HCT116 (cell line): ENCODE measurements at regions not wholly inside any gene's neighbourhood (a gene's known extent, or its start where the extent isn't known, plus 50 kb on each side); places are given as distances from the start of the nearest gene placed in this dataset.

Experiments used
- ATAC-seq: fragments of 200-7000 bp; cut with Tn5 transposase; 2 replicates; pipeline ENCODE4 v1.9.1; 2020; ENCODE audit warnings: mild to moderate bottlenecking, moderate library complexity
- BruUV-seq: library from RNA; stranded (reverse); fragments of 400-500 nt; replicated peaks from 2 replicates; lab custom pipeline; 2021; lab: Mats Ljungman, UMichigan
- CTCF ChIA-PET: fragments of 300-600 bp; sonication (Branson Sonifier 250); formaldehyde crosslinking; loops from one replicate; lab custom pipeline; 2021; ENCODE audit warnings: antibody characterized with exemption; lab: Charles Lee
- POLR2A ChIA-PET: fragments of 300-600, 350-600 bp; sonication (Branson Sonifier 250); formaldehyde crosslinking; loops from one replicate; lab custom pipeline; 2021; ENCODE audit warnings: antibody characterized with exemption; lab: Charles Lee
- RAD21 ChIA-PET, 2 experiments: fragments of 300-600 bp; sonication (Branson Sonifier 250); formaldehyde crosslinking; loops; one replicate each; lab custom pipeline; 2023; ENCODE audit warnings: low total read pairs in 2 of 2; ENCODE audit not compliant: uncharacterized antibody in 2 of 2, unreplicated experiment in 2 of 2, low non-redundant PET in 1 of 2; lab: Charles Lee
- DNase-seq: peaks from one replicate; pipeline ENCODE4 v3.0.0-alpha.2; 2010; ENCODE audit warnings: low read depth, low spot score
- H2AFZ ChIP-seq: fragments of 200-600 bp; shearing (Covaris generic), sonication (generic); 2 replicates; pipeline ENCODE4 v1.6.1; 2017; ENCODE audit warnings: low read depth, mixed run types, mixed read lengths, antibody characterized with exemption, low read length; ENCODE audit not compliant: poor library complexity, severe bottlenecking
- H3K27ac ChIP-seq: 2 replicates; pipeline ENCODE4 v1.5.1; 2012; ENCODE audit warnings: low read depth, low read length
- H3K27me3 ChIP-seq: fragments of 200-600 bp; sonication (generic); 2 replicates; pipeline ENCODE4 v1.6.1; 2016; ENCODE audit warnings: mixed run types, low read length, mixed read lengths; ENCODE audit not compliant: insufficient read depth
- H3K36me3 ChIP-seq, 2 experiments: fragments of 200-500 bp in 1 of 2; fragments of 200-600 bp in 1 of 2; sonication (Bioruptor generic) in 1 of 2; sonication (generic) in 1 of 2; 2 replicates each; pipeline versions ENCODE4 v1.5.1 to v1.6.1; 2014 to 2016; ENCODE audit warnings: low read length in 2 of 2, inconsistent platforms in 1 of 2, mixed read lengths in 1 of 2, mixed run types in 1 of 2; ENCODE audit not compliant: insufficient read depth in 2 of 2, control insufficient read depth in 1 of 2
- H3K4me1 ChIP-seq, 2 experiments: fragments of 200-600 bp in 1 of 2; sonication (generic) in 1 of 2; 2 replicates each; pipeline versions ENCODE4 v1.5.1 to v1.6.1; 2012 to 2017; ENCODE audit warnings: low read length in 2 of 2, inconsistent platforms in 1 of 2, mild to moderate bottlenecking in 1 of 2, mixed read lengths in 1 of 2, mixed run types in 1 of 2, moderate library complexity in 1 of 2; ENCODE audit not compliant: insufficient read depth in 2 of 2, control insufficient read depth in 1 of 2
- H3K4me2 ChIP-seq: fragments of 200-600 bp; sonication (generic); 2 replicates; pipeline ENCODE4 v1.6.1; 2017; ENCODE audit warnings: mixed run types, low read length, mixed read lengths
- H3K4me3 ChIP-seq, 2 experiments: fragments of 200-600 bp in 1 of 2; sonication (generic) in 1 of 2; replicated peaks in 1 of 2; 2 replicates each; pipeline ENCODE4 v1.5.1; 2011 to 2016; ENCODE audit warnings: low read length in 2 of 2, control low read depth in 1 of 2, low read depth in 1 of 2, mild to moderate bottlenecking in 1 of 2, mixed read lengths in 1 of 2, mixed run types in 1 of 2
- H3K79me2 ChIP-seq: fragments of 200-600 bp; sonication (generic); 2 replicates; pipeline ENCODE4 v1.6.1; 2017; ENCODE audit warnings: mild to moderate bottlenecking, mixed run types, low read length, moderate library complexity, mixed read lengths; ENCODE audit not compliant: insufficient read depth
- H3K9ac ChIP-seq: fragments of 200-600 bp; sonication (generic); 2 replicates; pipeline ENCODE4 v1.6.1; 2016; ENCODE audit warnings: low read length, mixed read lengths
- H3K9me2 ChIP-seq: fragments of 200-600 bp; sonication (generic), shearing (Covaris generic); 2 replicates; pipeline ENCODE4 v1.6.1; 2017; ENCODE audit warnings: mixed run types, mild to moderate bottlenecking, moderate library complexity; ENCODE audit not compliant: insufficient read depth
- H3K9me3 ChIP-seq, 2 experiments: fragments of 200-500 bp in 1 of 2; fragments of 200-600 bp in 1 of 2; sonication (Bioruptor generic) in 1 of 2; sonication (generic) in 1 of 2; 2 replicates each; pipeline ENCODE4 v1.6.1; 2014 to 2017; ENCODE audit warnings: low read length in 2 of 2, mixed read lengths in 2 of 2, inconsistent platforms in 1 of 2, low read depth in 1 of 2, mild to moderate bottlenecking in 1 of 2, mixed run types in 1 of 2, moderate library complexity in 1 of 2; ENCODE audit not compliant: control insufficient read depth in 1 of 2, insufficient read depth in 1 of 2
- H4K20me1 ChIP-seq: fragments of 200-600 bp; sonication (generic), shearing (Covaris generic); 2 replicates; pipeline ENCODE4 v1.6.1; 2017; ENCODE audit warnings: mixed run types, mild to moderate bottlenecking, moderate library complexity; ENCODE audit not compliant: insufficient read depth
- CBX3 ChIP-seq: IDR thresholded peaks from 2 replicates; pipeline ENCODE4 v1.6.1; 2012; ENCODE audit warnings: low read depth
- CEBPB ChIP-seq: IDR thresholded peaks from 2 replicates; pipeline ENCODE4 v1.6.1; 2012; ENCODE audit warnings: low read depth
- CTCF ChIP-seq, 3 experiments: fragments of 200-600 bp in 1 of 3; sonication (generic) in 1 of 3; IDR thresholded peaks in 2 of 3; conservative IDR thresholded peaks in 1 of 3; 2 replicates each; pipeline ENCODE4 v1.5.1; 2012 to 2017; ENCODE audit warnings: low read depth in 2 of 3, low read length in 2 of 3, antibody characterized with exemption in 1 of 3, borderline replicate concordance in 1 of 3, control low read depth in 1 of 3, mild to moderate bottlenecking in 1 of 3, mixed read lengths in 1 of 3, mixed run types in 1 of 3, moderate library complexity in 1 of 3; ENCODE audit not compliant: insufficient read depth in 1 of 3
- EZH2 ChIP-seq: fragments of 200-600 bp; sonication (generic); IDR thresholded peaks from 2 replicates; pipeline ENCODE4 v1.6.1; 2017; ENCODE audit warnings: antibody characterized with exemption, mixed run types
- EZH2phosphoT487 ChIP-seq: fragments of 200-600 bp; IDR thresholded peaks from 2 replicates; pipeline ENCODE4 v1.6.1; 2018; ENCODE audit warnings: antibody characterized with exemption, borderline replicate concordance
- FOSL1 ChIP-seq: IDR thresholded peaks from 2 replicates; pipeline ENCODE4 v1.6.1; 2012; ENCODE audit warnings: low read depth
- JUND ChIP-seq: IDR thresholded peaks from 2 replicates; pipeline ENCODE4 v1.6.1; 2012
- MAX ChIP-seq: IDR thresholded peaks from 2 replicates; pipeline ENCODE4 v1.6.1; 2012
- POLR2A ChIP-seq: IDR thresholded peaks from 2 replicates; pipeline ENCODE4 v1.7.0; 2011; ENCODE audit warnings: borderline replicate concordance; ENCODE audit not compliant: insufficient read depth, insufficient read length; ENCODE audit errors: extremely low read depth
- POLR2AphosphoS5 ChIP-seq: IDR thresholded peaks from 2 replicates; pipeline ENCODE4 v1.6.1; 2011; ENCODE audit warnings: mild to moderate bottlenecking, low read depth, low read length, moderate library complexity
- REST ChIP-seq: IDR thresholded peaks from 2 replicates; pipeline ENCODE4 v1.6.1; 2012; ENCODE audit warnings: low read depth
- SIN3A ChIP-seq: IDR thresholded peaks from 2 replicates; pipeline ENCODE4 v1.6.1; 2012; ENCODE audit warnings: low read depth
- SP1 ChIP-seq: IDR thresholded peaks from 2 replicates; pipeline ENCODE4 v1.6.1; 2012; ENCODE audit warnings: low read depth
- TCF7L2 ChIP-seq: IDR thresholded peaks from 2 replicates; pipeline ENCODE4 v1.7.0; 2011; ENCODE audit warnings: borderline replicate concordance, inconsistent platforms; ENCODE audit not compliant: insufficient read depth, insufficient read length; ENCODE audit errors: extremely low read depth
- ZFX ChIP-seq: fragments of 450-650 bp; IDR thresholded peaks from 2 replicates; pipeline ENCODE4 v1.6.1; 2017
- ZNF274 ChIP-seq: fragments of 200-500 bp; sonication (Bioruptor generic); IDR thresholded peaks from 2 replicates; pipeline ENCODE4 v1.6.1; 2014; ENCODE audit warnings: mild to moderate bottlenecking, low read depth, low read length, inconsistent platforms
- intact Hi-C: fragments of 100-400 bp; cut with micrococcal nuclease; formaldehyde crosslinking; loops from 2 replicates; pipeline ENCODE4 v1.10.0; 2022

GRCh38 chr20:23243791-23244155 is 106.8 kb upstream of the NXT1 start:
- Histone ChIP-seq H4K20me1 (no peaks in the 10 kb centered on the region), H3K4me2 (no peak overlapping the region), H3K27me3 (peaks cover 16% of the 10 kb centered on the region), H3K9me2 (no peaks in the 10 kb centered on the region), H3K4me1 (no peaks in the 10 kb centered on the region), H3K4me3 (no peak overlapping the region), H2AFZ (no peak overlapping the region), H3K36me3 (no peaks in the 10 kb centered on the region), H3K27ac (no peak overlapping the region), H3K9ac (no peak overlapping the region), H3K9me3 (no peaks in the 10 kb centered on the region), H3K79me2 (no peaks in the 10 kb centered on the region)
- no TSS peak for BruUV-seq
- intact Hi-C loops = no loop called here
- ChIA-PET POLR2A (no interaction called here), CTCF (interaction anchor here (2.9 to 5.0 kb wide), 2 partner anchors 9 to 552 kb away, joined by 18 read pairs; no protein-coding TSS in a partner anchor), RAD21 (no interaction called here)
- no peak for DNase-seq
- ATAC-seq = no peak
- TF ChIP-seq SP1 (no peak), ZFX (no peak), EZH2phosphoT487 (no peak), MAX (no peak), JUND (no peak), ZNF274 (no peak)

GRCh38 chr20:23242556-23243180 is 107.9 kb upstream of the NXT1 start:
- ChIA-PET POLR2A (no interaction called here), CTCF (no interaction called here), RAD21 (no interaction called here)
- H3K9ac ChIP-seq = no peak overlapping the region
- DNase-seq = no peak
- H3K27ac ChIP-seq = no peak overlapping the region
- H3K9me2 ChIP-seq = no peaks in the 10 kb centered on the region
- no peak for ATAC-seq
- no peak overlapping the region for H2AFZ ChIP-seq
- H3K36me3 ChIP-seq = no peaks in the 10 kb centered on the region
- no peaks in the 10 kb centered on the region for H3K4me1 ChIP-seq
- BruUV-seq = no TSS peak
- no peak overlapping the region for H3K4me2 ChIP-seq
- intact Hi-C loops = no loop called here
- H3K27me3 ChIP-seq = peaks cover 9% of the 10 kb centered on the region
- H4K20me1 ChIP-seq = no peaks in the 10 kb centered on the region
- no peak overlapping the region for H3K4me3 ChIP-seq
- H3K9me3 ChIP-seq = no peaks in the 10 kb centered on the region
- no peaks in the 10 kb centered on the region for H3K79me2 ChIP-seq
- no peak for TF ChIP-seq EZH2
- TF ChIP-seq CTCF (IDR thresholded peaks at IDR 0.05 in 2 of 3, conservative IDR thresholded peaks at IDR 0.05 in 1 of 3; ENCODE audit: borderline replicate concordance in 1 of 3, insufficient read depth in 1 of 3, low read depth in 2 of 3, low read length in 2 of 3) = no peak
- TF ChIP-seq CBX3 = no peak
- no peak for TF ChIP-seq MAX
- no peak for TF ChIP-seq ZFX
- TF ChIP-seq CEBPB = no peak
- TF ChIP-seq ZNF274 = no peak
- no peak for TF ChIP-seq FOSL1
- no peak for TF ChIP-seq POLR2A
- TF ChIP-seq POLR2AphosphoS5 = no peak
- TF ChIP-seq REST = no peak
- no peak for TF ChIP-seq JUND
- TF ChIP-seq SIN3A = no peak
- TF ChIP-seq TCF7L2 = no peak
- no peak for TF ChIP-seq SP1
